Left forelimb (tissue), 1 donor: ENCODE measurements at regions not wholly inside any gene's neighbourhood (a gene's known extent, or its start where the extent isn't known, plus 50 kb on each side); places are given as distances from the start of the nearest gene placed in this dataset.
"Not testable (repeated sequence)": the region's sequence is repeated elsewhere in the genome, so short reads cannot be mapped to it uniquely, and the experiment has no call there.

Experiments
- DNase-seq: peaks from one replicate; pipeline ENCODE4 v3.0.0-alpha.2; 2018; ENCODE audit warnings: low spot score

DNA sequence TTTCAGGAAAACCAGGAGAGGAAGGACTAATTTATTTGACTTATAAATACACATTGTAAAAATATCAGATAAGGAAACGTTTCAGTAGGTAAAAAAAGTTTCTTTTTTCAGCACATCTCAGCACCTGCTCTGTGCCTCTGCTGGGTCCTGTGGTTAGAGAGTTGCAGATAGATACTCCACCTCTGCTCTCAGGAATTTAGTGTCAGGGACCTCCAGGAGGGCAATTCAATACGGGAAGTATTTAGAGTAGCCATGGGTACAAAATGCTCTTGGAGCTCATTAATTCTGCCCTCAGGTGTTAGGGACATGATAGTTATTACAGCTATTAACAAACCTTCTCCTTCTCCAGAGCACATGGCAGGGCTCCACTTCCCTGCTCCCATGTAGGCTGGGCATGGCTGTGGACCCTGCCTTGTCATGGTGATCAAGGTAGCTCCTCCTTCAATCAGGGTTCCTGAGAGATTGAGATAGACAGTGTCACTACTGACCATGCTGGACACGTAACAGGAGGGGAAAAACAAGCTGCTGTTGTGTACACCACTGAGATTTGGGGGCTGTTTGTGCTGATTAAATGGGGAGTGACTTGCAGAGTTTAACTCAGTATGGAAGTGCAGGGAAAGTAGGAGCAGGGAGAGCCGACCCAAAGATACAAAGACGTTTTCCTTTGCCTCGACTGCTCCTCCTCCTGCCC is 185.6 kb upstream of the COPS8 start:
- no peak for DNase-seq

DNA sequence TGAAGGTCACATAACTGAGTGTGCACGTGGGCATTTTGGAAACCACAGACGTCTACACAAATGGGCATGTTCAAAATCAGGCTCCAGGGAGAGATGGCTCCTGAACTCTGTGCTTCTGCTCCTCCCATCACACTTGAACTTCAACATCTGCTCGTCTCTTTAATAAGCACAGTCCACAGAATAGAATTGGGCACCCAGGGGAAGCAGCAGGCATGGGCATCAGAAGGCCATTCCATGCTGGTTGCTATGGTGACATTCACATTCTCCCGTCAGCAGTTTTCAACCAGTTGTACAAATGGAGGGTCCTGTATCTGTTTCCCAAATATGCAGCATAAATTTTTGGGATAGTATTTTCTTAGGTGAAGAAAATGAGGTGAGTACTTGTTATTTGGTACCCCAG is 183.7 kb upstream of the COPS8 start:
- DNase-seq: no peak

DNA sequence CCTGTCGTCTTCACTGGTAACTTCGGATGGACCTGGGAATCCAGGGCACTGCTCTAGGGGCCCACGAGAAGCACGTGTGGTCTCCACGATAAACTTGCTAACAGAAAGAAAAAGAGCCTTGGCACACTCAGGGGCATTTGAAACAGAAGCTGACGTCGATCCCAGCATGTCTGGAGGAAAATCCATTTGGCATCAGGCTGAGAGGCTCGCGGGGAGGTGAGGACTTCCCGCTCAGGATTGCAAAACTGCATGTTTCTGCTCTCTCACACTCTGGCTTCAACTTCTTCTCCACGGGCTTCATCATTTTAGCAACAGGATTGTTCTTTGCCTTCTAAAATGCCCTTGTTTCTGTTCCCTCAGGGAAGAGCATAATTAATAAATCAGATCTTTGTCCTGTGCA is 181.7 kb upstream of the COPS8 start:
- DNase-seq: no peak

DNA sequence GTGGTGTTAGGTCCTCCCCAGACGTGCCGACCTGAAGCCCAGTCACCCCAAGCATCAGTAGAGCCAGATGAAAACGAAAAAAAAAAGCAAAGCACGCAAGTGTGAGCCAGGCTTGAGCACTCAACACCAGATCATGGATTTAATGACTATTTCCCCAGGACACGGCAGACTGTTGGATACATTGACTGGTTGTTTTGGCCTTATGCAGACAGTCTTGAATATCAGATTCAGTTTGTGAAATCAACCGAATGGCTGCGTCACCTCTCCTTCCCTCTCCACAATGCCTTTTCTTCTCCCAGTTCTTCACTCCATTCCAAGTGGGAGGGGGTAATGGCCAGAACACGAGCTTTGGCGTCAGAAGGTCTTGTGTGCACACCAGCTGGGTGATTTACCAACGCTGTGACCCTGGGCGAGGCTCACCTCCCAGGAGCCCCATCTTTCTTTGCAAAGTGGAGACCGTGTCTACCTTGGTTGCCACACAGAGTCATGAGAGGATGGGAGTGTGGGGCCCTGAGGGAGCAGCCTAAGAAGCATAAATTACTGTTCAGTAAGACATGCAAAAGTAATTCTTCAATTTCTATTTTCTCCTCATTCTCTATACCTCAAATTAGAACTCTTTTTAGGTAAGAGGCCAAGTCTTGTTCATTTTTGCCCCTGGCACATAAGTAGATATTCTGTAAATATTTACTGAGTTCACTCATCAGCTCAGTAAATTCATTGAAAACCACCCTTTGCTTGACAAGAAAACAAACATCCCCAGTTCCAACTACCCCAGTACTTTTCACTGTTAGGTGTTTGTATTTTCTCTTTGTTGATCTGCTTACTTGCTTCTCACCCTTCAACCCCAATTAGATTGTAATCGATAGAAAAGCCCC is 181.1 kb upstream of the COPS8 start:
- DNase-seq: no peak

DNA sequence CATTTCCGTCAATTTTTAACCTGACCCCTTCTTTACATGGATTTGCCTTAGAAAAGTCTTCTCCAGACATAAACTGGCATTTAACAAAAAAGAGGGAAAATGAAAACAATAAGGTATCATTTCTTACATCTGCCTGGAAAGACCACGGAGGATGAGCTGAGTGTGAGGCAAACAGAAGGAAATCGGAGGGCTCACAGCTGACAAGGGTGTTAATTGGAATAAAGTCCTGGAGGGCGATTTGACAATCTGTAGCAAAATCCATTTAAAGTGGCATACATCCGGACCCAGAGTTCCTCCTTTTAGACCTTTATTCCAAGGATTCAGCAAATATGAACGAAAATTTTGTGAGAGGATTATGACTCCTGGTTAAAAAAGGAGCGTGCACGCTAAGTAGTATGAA is 179.7 kb upstream of the COPS8 start:
- DNase-seq: no peak

DNA sequence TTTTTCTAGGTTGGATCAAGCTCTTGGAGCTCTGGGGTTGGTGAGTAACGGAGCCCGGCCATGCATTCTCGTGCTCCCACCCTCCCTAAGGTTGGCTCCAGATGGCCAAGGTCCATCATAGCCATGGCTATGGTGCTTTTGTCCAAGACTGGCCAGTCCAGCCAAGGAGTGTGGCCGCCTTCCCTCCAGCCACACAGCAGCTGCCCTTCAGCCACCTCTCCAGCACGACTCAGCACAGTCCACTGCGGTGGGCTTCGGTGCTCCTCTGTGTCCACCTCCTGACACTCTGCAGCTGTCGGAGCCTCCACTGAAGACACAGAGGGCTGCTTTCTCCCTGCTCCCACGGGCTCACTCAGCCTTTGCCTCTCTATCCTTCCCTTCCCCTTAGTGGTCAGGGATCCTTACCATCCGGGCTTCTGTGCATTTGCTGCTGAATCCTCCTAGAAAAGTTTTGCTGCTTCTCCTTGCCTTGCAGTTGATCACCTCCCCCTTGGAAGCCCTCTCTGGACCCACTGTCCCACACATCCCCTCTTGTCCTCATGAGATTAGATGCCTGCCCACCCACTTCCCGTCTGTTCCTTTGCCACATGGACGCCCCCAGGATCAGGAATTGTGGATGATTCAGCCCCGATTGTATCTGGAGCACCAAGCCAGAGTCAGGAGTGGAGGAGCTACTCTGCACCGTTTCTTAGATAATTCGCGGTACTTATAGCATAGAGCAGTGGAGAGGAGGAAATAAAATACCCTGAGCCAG is 177.1 kb upstream of the COPS8 start:
- peak; percentile 53 for DNase-seq

DNA sequence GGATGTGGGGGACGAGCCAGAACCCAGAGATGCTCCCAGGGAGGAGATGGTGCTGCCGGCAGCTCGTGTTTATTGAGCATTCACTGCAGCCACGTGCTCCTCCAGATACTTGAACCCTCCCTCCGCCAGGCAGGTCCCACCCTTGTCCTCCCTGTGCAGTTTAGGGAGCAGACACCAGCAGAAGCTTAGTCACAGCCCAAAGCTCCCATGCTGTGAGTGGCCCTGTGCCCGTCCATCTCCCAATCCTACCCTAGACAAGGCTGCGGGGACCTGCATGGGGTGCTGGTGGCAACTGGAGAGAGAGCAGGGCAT is 176.5 kb upstream of the COPS8 start:
- DNase-seq: no peak

DNA sequence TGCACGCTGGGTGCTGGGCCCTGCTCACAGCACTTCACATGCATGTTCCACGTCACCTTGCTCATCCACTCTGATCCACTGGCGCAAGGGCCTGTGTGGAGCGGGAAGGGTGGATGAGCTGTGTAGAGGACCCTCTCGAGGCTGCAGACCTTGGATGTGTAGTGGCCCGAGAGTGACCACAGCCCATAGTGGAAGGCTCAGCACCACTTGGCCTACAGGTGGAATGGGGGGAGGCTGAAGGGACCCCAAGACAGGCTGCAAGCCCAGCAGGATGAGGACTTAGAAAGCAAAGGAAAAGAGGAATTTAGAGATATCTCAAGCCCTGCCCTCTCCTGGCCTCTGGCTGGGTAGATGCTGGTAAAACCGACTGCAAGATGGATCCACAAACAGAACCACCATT is 175.9 kb upstream of the COPS8 start:
- no peak for DNase-seq

DNA sequence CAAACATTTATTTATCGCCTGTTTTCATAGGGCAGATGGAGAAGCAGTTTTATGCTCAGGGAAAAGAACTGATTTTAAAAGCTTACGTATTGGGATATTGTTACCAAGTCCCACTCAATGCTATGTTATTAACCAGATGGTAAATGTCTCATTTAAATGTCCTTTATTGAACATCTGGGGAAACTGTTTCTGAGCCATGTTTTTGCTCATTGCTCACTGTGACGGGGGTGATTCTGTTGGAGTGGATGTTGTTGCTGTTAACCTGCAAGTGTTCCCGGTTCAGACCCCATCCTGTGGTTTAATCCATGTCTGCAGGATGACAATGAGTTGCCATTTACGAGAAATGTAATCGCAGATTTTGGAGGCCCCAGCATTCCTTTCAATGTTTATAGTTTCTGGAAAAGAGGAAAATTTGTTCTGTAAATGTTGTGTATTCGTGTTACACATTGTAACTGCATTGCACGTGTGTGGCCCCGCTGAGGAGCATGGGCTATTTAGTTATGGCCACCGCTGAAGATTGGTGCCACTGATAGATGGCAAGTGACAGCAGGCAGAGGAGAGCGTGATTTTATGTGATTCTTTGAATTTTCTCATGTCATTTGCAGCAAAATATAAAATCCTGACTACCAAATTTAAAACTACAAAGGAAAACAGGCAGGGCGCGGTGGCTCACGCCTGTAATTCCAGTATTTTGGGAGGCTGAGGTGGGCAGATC is 174.8 kb upstream of the COPS8 start:
- no peak for DNase-seq

DNA sequence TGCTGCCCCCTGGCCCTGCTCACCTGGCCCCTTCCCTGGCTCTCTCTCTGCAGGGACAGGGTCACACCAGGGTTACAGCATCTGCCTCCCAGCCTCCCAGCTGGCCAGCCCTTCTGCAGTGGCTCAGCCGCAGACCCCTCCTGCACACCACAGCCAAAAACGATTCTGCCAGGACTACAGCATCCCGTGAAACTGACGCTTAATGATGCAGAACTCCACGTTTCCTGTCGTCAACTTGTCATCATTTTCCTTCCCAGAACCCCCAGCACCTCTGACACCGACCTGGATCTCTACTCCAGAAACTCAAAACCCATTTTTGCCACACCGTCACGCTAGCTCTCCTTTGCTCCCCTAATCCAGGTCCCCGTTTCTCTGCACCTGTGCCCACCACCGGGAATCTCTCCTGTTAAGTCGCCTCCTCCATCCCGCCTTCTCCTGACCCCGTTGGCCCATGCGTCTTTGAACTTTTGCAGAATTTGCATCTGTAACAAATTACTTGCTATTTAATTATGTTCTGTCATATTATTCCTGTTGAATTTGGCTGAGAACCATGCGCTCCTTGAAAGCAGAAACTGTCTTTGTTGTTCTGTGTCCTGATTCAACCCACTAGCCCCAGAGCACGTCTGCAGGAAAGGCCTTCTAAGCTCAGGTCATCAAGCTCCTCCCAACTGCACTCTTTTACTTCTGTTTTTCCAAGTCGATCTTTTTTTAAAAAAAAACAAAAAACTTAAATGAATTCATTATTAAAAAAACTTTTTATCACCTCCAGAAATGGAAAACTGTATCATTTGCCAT is 173.2 kb upstream of the COPS8 start:
- no peak for DNase-seq

DNA sequence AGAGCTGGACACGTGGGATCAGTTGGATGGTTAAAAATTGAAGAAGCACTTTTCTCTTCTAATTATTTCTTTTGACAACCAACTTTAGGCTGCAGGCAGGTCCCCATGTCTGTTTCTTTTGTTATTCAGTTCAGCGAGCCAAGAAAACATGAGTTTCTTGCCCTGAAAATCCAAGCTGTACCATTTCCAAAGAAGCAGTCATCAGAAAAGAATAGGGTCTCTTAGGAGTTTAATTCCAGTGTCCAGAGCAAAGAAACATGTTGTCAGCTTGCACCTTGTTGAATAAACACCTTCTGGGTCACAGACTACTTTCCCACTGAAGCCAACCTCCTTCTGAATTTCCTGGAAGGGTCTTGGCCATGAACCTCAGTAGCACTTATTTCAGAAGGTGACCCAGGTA is 170.5 kb upstream of the COPS8 start:
- no peak for DNase-seq

DNA sequence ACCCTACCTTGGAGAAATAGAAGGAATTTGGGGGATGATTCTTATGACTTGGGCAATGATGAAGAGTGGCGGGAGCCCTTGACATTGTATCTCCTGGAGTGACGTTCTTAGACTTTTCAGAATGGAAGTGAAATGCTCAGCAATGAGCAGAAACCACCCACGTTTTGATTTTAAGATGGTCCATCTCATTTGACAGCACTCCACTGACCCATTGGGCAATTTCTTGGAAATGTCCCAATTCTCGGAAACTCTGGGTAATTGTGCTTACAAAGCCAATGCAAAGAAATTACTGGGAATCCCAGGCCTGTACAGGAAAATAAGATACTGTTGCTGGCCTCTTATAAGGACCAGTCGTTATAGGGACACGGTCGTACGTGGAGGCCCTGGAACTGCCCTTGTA is 170.0 kb upstream of the COPS8 start:
- no peak for DNase-seq

DNA sequence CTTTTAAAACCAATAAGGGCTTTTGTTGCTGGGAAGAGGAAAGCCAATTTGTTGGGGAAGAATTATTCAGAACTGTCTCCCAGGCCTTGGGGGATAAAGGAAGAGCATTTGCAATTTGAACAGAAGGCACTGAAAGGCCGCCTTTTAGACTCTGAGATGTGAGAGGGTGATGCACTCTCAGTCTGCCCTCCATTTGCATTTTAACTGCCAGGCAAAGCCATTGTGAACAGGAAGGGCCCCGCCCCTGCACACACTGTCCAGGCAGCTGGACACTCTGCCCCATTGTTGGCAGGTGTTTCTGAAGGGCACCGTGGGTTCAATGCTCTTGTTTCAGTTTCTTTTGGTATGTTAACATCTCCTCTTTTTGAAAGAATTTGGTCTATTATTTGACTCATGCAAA is 169.5 kb upstream of the COPS8 start:
- no peak for DNase-seq

DNA sequence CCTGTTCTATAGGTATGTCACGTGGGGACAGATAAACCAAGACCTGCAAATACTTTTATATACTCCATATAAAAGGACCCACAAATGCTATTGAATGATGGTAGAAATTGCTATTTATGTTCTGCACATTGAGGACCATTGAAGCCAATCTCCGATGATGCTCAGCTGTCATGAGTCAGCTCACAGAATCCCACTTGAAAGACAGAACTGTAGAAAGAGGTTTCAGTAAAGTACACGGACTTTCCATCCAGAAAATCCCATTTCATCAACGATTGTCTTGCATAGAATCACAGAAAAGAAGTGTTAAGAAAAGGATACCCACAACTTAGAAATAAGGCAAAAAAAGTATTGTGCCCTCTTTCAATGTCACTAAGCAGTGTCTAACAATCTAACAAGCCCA is 169.0 kb upstream of the COPS8 start:
- no peak for DNase-seq

DNA sequence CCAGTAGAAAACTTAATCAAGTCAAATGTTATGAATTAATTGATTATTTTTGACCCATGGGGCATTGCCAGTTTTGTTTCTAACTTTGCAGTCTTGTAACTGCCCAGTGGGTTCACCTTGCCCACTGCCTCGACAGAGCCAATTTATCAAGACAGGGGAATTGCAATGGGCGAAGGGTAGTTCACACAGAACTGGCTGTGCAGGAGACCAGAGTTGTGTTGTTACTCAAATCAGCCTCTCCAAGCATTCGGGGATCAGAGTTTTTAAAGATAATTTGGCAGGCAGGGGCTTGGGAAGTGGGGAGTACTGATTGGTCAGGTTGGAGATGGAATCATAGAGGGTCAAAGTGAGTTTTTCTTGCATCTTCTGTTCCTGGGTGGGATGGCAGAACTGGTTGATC is 168.5 kb upstream of the COPS8 start:
- DNase-seq: no peak

DNA sequence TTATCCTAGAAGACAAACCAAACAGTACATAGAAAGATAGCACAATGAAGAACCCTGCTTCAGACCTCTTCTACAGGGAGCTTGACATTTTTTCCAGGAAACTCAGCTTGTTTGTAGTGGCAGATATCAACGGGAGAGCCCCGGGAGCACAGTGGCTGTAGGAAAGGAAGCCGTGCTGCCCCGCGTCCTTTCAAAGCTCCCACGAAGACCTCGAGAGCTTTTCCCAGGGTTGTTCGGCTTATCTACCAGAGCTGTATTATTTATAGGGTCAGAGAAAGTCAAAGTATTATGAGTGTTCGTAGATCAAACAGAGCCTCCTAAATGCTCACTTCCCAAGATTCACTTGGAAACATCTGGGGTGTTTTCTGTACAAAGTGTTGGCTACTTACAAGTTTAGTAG is 167.1 kb upstream of the COPS8 start:
- no peak for DNase-seq

DNA sequence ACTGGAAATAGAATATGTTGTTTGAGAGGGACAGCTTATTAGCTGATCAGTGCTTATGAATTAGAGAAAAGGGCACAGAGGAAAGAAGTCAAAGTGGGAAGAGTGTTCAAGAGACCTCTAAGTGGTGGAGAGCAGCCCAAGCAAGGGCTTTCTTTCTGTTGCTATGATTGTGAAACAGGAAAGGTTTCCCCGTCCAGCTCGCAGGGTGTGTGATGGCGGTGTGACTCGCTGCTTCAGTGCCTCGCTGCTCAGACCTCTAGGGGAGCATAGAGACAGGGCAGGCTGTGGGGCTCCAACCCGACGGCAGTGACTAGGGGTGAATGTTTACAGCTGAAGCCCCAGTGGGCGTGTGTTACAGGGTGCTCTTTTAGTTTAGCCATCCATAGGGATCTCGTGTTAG is 166.5 kb upstream of the COPS8 start:
- no peak for DNase-seq

DNA sequence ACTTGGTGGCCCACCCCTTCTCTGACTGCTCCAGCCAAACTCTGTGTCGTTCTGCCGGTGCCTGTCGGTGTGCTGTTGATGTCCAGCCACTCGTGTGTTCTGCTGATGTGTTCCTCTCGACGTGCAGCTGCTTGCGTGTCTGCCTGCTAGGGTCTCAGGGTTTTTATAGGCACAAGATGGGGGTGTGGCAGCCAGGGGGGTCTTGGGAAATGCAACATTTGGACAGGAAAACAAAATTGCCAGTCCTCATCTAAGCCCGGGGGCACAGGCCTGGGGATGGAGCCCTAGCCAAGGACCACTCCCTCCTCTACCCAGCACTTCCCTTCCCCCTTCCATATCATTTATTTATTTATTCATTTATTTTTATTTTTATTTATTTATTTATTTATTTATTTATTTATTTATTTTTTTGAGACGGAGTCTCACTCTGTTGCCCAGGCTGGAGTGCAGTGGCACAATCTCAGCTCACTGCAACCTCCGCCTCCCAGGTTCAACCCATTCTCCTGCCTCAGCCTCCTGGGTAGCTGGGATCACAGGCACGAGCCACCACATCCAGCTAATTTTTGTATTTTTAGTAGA is 165.8 kb upstream of the COPS8 start:
- not testable (repeated sequence) for DNase-seq

DNA sequence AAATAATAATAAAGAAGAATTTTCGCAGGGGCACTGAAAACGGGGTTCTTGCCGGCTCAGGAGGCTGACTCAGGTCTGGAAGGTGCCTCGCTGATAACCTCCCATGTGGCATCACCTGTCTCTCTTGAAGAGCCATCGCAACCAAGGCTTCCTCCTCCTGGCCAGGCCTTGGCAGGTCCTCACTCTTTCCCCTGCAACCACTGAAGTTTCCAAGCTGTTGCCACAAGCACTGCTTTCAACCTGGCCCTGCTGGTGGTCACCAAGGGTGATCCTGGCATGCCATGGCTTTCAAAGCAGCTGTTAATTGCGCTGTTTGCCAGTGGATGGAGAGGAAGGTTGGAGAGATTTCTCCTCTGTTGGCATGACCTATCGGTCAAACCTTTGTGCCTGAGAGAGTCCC is 163.6 kb upstream of the COPS8 start:
- DNase-seq: no peak

DNA sequence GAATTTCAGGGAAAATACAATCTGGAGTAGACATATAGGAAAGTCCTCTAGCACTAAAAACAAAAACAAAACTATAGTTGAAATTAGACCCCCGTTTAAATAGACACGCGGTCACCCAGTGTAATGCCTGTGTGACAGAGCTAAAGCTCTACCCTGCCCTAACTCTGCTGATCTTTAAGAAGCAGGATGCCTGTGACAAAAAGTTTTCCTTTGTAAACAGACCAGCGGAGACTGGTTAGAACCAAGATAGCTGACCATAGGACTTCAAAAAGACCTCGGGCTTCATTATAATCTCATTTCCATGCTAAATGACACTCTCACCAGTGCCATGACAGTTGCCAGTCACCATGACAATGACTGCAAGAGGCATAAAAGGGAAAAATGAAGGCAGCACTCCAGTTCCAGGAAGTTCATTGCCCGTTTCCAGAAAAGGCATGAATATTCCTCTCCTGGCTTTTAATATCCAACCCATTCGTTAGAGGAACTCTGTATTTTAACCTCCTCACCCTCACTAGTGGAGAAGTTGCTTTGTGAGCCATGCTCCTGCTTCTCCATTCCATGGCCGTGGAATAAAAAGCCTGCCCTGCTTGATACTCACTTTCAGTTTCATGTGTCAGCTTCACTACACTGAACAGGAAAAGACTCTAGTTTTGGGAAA is 157.2 kb upstream of the COPS8 start:
- DNase-seq: peak; percentile 54
